Right cardiac atrium (tissue), 5 donors: ENCODE measurements at regions not wholly inside any gene's neighbourhood (a gene's known extent, or its start where the extent isn't known, plus 50 kb on each side); places are given as distances from the start of the nearest gene placed in this dataset.
"Not testable (repeated sequence)": the region's sequence is repeated elsewhere in the genome, so short reads cannot be mapped to it uniquely, and the experiment has no call there.

Source experiments
- ATAC-seq, 2 donors: fragments of 200-7000 bp; cut with Tn5 transposase; one replicate each; pipeline versions ENCODE4 v1.8.0 to v1.9.1; 2020; ENCODE audit warnings: moderate library complexity in 2 of 2, mild to moderate bottlenecking in 1 of 2
- DNase-seq, 3 donors: peaks; one replicate each; pipeline ENCODE4 v3.0.0-alpha.2; 2020
- H3K27ac ChIP-seq: one replicate; pipeline ENCODE4 v1.5.1; 2013; ENCODE audit warnings: mild to moderate bottlenecking, low read length, control low read depth, moderate library complexity
- H3K27me3 ChIP-seq: one replicate; pipeline ENCODE4 v1.6.1; 2013; ENCODE audit not compliant: control insufficient read depth, insufficient read depth
- H3K4me1 ChIP-seq: one replicate; pipeline ENCODE4 v1.6.1; 2013; ENCODE audit warnings: low read length; ENCODE audit not compliant: control insufficient read depth, insufficient read depth
- H3K4me3 ChIP-seq: one replicate; pipeline ENCODE4 v1.5.1; 2013; ENCODE audit warnings: low read length, control low read depth
- H3K9me3 ChIP-seq: one replicate; pipeline ENCODE4 v1.6.1; 2013; ENCODE audit warnings: low read length; ENCODE audit not compliant: control insufficient read depth
- WGBS: extraction: QIAGEN DNeasy Blood & Tissue Kit; methylation state at CpG from one replicate; pipeline ENCODE4 v1.1.7; 2013; 5-methylcytosine and 5-hydroxymethylcytosine counted together
- intact Hi-C, 4 donors: fragments of 100-400 bp; cut with DNase I; formaldehyde crosslinking; loops; one replicate each; pipeline versions ENCODE4 v1.11.0 to v1.14.0; 2022 to 2023
- donor health status: healthy with polysubstance abuse.
- donor health status: DM: no; HTN: yes; CAD: no.
- donor health status: DM: no; HTN: no; CAD: no.
- donor health status: DM: no; HTN: yes; CAD: no; lungs with severe emphysema.
- donor health status: DM: yes; HTN: yes; CAD: no.

- WGBS, result 87% methylated on average over 1 of the region's 1 CpG
- no peaks in the 10 kb centered on the region for H3K27me3 ChIP-seq
- no peaks in the 10 kb centered on the region for H3K9me3 ChIP-seq
- ATAC-seq, result no peak
- H3K4me3 ChIP-seq, result no peak overlapping the region
- H3K27ac ChIP-seq, result no peak overlapping the region
- H3K4me1 ChIP-seq, result no peaks in the 10 kb centered on the region
- intact Hi-C loops, result no loop called here
- DNase-seq, result no peak
Observed at GRCh38 chr5:84724683-84725082, 340.0 kb upstream of the EDIL3 start.

- no peak overlapping the region for H3K4me3 ChIP-seq
- 93% methylated on average over 3 of the region's 3 CpGs for WGBS
- H3K9me3 ChIP-seq, result no peaks in the 10 kb centered on the region
- no peaks in the 10 kb centered on the region for H3K4me1 ChIP-seq
- intact Hi-C loops, result no loop called here
- ATAC-seq, result no peak
- no peak overlapping the region for H3K27ac ChIP-seq
- H3K27me3 ChIP-seq, result no peaks in the 10 kb centered on the region
- DNase-seq, result no peak
Observed at GRCh38 chr5:84724181-84724580, 339.5 kb upstream of the EDIL3 start.

- no peaks in the 10 kb centered on the region for H3K9me3 ChIP-seq
- H3K27me3 ChIP-seq, result no peaks in the 10 kb centered on the region
- no peak for DNase-seq
- H3K4me1 ChIP-seq, result no peaks in the 10 kb centered on the region
- H3K4me3 ChIP-seq, result no peak overlapping the region
- no peak for ATAC-seq
- no peak overlapping the region for H3K27ac ChIP-seq
- intact Hi-C loops, result no loop called here
- WGBS, result 71% methylated on average over 3 of the region's 3 CpGs
Observed at GRCh38 chr5:84718377-84718776, 333.7 kb upstream of the EDIL3 start.

GRCh38 chr5:84715686-84716085 is 331.0 kb upstream of the EDIL3 start:
- ATAC-seq, result no peak
- WGBS, result 86% methylated on average over 3 of the region's 3 CpGs
- intact Hi-C loops, result no loop called here

GRCh38 chr5:84715091-84715490 is 330.4 kb upstream of the EDIL3 start:
- no peak overlapping the region for H3K4me3 ChIP-seq
- no peaks in the 10 kb centered on the region for H3K27me3 ChIP-seq
- H3K27ac ChIP-seq, result no peak overlapping the region
- no peaks in the 10 kb centered on the region for H3K4me1 ChIP-seq
- no peaks in the 10 kb centered on the region for H3K9me3 ChIP-seq
- no peak for ATAC-seq
- DNase-seq, result no peak
- intact Hi-C loops, result no loop called here
- 100% methylated on average over 1 of the region's 1 CpG for WGBS

More at GRCh38 chr5:84715686-84716085, 331.0 kb upstream of the EDIL3 start:
- Histone ChIP-seq H3K9me3 (no peaks in the 10 kb centered on the region), H3K4me3 (no peak overlapping the region), H3K27ac (no peak overlapping the region), H3K4me1 (no peaks in the 10 kb centered on the region), H3K27me3 (no peaks in the 10 kb centered on the region)
- DNase-seq, result no peak

GRCh38 chr5:84709075-84709474 is 324.4 kb upstream of the EDIL3 start:
- Histone ChIP-seq H3K27ac (no peak overlapping the region), H3K9me3 (no peaks in the 10 kb centered on the region), H3K27me3 (no peaks in the 10 kb centered on the region), H3K4me3 (no peak overlapping the region), H3K4me1 (no peaks in the 10 kb centered on the region)
- ATAC-seq (no peak), DNase-seq (no peak)
- WGBS, result 88% methylated on average over 1 of the region's 1 CpG
- intact Hi-C loops, result no loop called here

GRCh38 chr5:84706678-84707641 is 322.3 kb upstream of the EDIL3 start:
- H3K9me3 ChIP-seq, result no peaks in the 10 kb centered on the region
- 49% methylated on average over 5 of the region's 5 CpGs for WGBS
- H3K27ac ChIP-seq, result no peak overlapping the region
- H3K4me3 ChIP-seq, result no peak overlapping the region
- H3K4me1 ChIP-seq, result no peaks in the 10 kb centered on the region
- DNase-seq (no peak), ATAC-seq (no peak)
- intact Hi-C loops, result no loop called here
- H3K27me3 ChIP-seq, result no peaks in the 10 kb centered on the region

- H3K4me1 ChIP-seq, DNase-seq, H3K9me3 ChIP-seq, intact Hi-C loops, H3K27me3 ChIP-seq, ATAC-seq, H3K27ac ChIP-seq, H3K4me3 ChIP-seq: not testable (repeated sequence)
- 95% methylated on average over 6 of the region's 7 CpGs for WGBS
Observed at GRCh38 chr5:84700545-84700944, 315.9 kb upstream of the EDIL3 start.

GRCh38 chr5:84696651-84697050 is 312.0 kb upstream of the EDIL3 start:
- H3K27me3 ChIP-seq, result no peaks in the 10 kb centered on the region
- DNase-seq, result no peak
- WGBS, result 41% methylated on average over 2 of the region's 2 CpGs
- no peaks in the 10 kb centered on the region for H3K9me3 ChIP-seq
- H3K27ac ChIP-seq, result no peak overlapping the region
- no peaks in the 10 kb centered on the region for H3K4me1 ChIP-seq
- no peak overlapping the region for H3K4me3 ChIP-seq
- intact Hi-C loops, result no loop called here
- ATAC-seq, result no peak

GRCh38 chr5:84695330-84695729 is 310.6 kb upstream of the EDIL3 start:
- no peaks in the 10 kb centered on the region for H3K9me3 ChIP-seq
- H3K4me3 ChIP-seq, result no peak overlapping the region
- no peak for DNase-seq
- ATAC-seq, result no peak
- H3K27me3 ChIP-seq, result no peaks in the 10 kb centered on the region
- 80% methylated on average over 3 of the region's 3 CpGs for WGBS
- intact Hi-C loops, result no loop called here
- no peaks in the 10 kb centered on the region for H3K4me1 ChIP-seq
- H3K27ac ChIP-seq, result no peak overlapping the region

GRCh38 chr5:84693256-84693655 is 308.6 kb upstream of the EDIL3 start:
- Histone ChIP-seq H3K9me3 (no peaks in the 10 kb centered on the region), H3K4me1 (no peaks in the 10 kb centered on the region), H3K27me3 (no peaks in the 10 kb centered on the region), H3K4me3 (no peak overlapping the region), H3K27ac (no peak overlapping the region)
- ATAC-seq, result no peak
- intact Hi-C loops, result no loop called here
- DNase-seq, result no peak
- WGBS, result 74% methylated on average over 4 of the region's 4 CpGs
